DMS153 (cell line): ENCODE measurements at regions not wholly inside any gene's neighbourhood (a gene's known extent, or its start where the extent isn't known, plus 50 kb on each side); places are given as distances from the start of the nearest gene placed in this dataset.
"Not testable (repeated sequence)": the region's sequence is repeated elsewhere in the genome, so short reads cannot be mapped to it uniquely, and the experiment has no call there.

Source experiments
- DNase-seq: peaks from one replicate; lab custom pipeline; 2025; lab: John Stamatoyannopoulos, UW

DNA sequence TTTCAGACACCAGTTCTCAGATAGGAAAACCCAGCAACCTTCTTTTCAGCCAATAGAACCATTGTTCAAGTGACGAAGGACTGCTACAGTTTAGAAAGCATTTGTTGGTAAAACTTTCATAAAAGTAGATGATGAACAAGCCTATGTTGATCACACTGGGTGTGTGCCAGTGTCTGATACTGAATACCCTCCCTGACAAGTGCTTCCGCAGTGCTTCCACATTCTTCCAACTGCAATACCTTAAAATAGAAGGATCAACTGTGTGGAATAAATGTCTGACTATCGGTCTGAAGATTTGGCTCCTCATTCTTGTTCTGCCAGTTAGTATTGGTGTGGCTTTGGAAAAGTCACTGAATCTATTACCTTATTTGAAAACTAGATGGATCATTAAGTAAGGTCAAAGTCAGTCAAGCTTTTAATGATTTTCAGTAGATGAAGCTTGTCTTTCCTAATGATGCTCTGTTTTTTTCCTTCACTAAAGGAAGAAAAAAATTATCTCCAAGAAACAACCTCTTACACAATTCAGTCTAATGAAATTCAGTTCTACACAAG, 479.4 kb upstream of the CBLB start:
- no peak for DNase-seq

DNA sequence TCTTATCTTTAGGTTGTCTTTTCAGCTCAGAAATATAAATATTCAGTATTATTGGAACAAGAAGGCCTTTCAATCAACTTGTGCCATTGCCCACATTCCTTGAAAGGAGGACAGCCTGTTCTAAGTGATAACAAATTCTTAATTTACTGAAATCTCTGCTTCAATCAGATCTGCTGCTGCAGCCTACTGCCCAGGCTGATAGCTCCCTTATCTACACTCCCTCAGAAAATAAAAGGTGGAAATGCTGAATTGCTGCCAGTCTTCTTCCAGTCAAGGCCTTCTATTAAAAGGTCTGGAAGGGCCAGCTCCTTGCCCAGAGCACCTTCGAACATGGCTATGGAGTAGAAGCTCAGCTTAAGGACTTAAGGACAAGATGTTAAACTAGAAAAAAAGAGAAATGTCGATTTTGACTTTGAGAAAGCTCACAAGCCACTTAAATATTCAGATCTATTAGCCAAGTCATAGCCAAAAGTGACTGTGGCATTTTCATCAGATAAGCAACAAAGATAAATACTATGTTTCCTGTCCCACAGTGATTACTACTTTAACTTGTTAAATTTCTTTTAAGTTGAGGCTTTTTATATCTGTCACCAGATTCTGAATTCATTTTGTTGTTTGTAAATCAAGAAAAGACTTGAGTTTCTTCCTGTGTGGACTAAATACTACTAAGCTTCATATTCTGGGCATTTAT, 480.5 kb upstream of the CBLB start:
- DNase-seq: no peak

DNA sequence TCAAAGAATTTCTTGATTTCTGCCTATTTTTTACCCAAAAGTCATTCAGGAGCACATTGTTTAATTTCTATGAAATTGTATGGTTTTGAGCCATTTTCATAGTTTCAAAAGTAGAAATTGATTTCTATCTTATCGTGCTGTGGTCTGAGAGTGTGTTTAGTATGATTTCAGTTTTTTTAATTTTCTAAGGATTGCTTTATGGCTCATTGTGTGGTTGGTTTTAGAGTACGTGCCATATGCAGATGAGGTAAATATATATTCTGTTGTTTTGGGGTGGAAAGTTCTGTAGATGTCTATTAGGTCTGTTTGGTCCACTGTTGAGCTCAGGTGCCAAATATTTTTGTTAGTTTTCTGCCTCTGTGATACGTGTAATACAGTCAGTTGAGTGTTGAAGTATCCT, 487.1 kb upstream of the CBLB start:
- DNase-seq: no peak

- DNase-seq: no peak
These were observed 490.9 kb upstream of the CBLB start for GRCh38 chr3:106359692-106360091.

DNA sequence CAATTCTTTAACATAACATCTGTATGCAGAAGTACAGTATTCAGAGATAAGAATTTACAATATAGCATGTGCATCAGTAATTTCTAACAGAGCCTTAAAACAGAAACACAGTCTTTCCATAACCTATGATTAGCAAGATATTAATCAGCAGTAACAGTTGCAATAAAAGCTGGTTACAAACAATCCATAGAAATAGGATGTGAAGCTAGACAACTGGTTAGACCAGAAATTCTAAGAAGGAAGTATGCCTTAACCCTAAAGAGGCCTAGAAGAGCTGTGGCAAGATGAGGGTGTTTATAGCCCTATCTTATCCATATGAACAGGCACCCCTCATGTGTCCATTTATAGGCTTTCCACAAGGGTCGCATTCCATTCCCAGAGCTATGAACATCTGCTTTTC, 492.1 kb upstream of the CBLB start:
- DNase-seq: not testable (repeated sequence)

DNA sequence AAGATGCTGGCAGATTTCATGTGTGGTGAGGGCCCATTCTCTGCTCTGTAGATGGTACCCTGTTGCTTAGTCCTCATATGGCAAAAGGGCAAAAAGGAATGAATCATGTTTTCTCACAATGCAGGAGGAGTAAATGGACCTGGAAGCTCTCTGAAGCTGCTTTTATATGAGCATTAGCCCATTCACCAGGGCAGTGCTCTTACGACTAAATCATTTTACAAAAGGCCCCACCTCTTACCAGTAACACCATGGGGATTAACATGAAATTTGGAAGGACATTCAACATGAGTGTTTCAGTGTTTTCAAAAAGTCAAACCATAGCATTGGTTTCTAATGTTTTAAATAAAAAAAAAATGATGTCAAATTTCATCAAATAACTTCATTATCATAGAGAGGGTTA, 495.7 kb upstream of the CBLB start:
- no peak for DNase-seq

GRCh38 chr3:106365061-106365691, 496.4 kb upstream of the CBLB start:
- no peak for DNase-seq

DNA sequence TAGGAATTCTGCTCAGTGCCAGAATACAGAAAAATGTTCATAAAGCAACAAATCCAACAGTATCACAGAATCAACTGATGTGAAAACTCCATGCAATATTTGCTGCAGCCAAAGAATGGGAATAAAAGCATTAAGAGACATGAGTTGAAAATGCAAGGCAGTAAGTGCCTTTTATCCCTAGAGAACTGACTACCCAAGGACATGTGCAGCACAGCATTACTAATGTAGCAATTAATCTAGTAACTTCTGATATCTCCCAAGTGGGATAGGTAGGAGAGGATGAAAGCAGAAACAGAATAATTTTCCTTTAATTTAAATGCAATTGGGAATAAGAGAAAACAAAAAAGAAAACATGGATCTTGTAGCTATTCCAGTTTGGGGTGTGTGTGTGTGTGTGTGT, 497.5 kb upstream of the CBLB start:
- no peak for DNase-seq

DNA sequence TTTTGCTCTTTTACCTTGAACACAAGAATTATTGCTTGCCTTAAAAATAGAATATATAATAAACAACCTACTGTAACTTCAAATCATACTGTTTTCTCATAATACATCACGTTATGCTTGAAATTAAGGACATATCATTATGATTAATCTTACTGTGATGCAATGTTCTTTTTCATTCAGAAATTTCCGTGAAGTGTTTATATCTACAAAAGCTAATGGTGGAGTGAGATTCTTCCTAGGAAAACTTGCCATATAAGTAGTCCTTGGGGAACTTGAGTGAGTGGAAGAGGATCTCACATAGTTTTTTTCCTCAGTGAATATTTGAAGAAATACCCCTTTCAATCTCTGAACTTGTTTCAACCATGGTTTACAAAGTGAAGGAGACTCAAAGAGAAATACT, 498.7 kb upstream of the CBLB start:
- no peak for DNase-seq

DNA sequence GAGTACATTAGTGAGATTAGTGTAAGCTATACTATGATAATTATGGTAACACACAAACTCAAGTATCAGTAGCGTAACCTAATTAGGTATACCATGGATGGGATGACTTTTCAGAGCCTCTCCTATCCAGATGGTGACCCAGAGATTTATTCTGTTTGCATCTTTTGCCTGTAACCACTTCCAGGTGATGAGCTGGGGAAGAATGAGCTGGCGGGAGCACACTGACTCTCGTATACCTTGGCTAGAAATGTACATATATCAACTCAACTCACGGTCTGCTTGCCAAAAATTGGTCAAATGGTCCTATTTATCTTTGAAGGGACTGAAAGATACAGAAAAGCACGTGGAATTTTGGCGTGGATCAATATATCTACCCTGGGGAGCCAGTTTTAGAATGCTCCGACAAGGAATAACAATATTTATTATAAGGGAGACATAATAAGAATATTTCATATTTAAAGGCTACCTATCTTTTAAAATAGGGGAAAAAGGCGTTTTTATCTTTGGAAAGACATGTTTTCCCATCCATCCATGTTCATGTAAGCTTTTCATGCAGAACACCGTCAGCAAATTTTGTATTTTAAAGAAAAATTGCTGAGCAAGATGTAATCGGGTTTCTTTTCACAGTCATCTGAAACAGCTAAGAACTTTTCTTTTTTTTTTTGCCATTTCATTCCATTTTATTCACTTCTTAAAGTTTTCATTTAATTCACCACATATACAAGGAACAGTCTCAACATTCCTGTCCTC, 502.6 kb upstream of the CBLB start:
- DNase-seq: no peak

- no peak for DNase-seq
These were observed 503.4 kb upstream of the CBLB start for GRCh38 chr3:106371971-106372805.

DNA sequence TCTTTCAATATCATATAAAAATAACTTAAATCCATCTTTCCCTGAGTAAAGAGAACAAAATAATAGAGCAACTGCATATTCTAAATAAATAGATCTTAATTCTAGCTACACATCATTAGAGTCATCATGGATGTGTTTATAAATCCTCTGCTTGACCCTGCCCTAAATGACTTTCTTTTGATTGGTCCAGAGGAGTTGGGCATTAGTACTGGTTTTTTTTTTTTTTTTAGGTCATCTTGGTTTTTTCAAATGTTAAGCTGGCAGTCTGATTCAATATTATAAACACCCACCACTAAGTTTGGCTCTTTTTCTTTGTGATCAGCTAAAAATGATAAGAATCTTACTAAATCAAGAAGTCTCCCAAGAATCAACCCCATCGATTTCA, 504.0 kb upstream of the CBLB start:
- DNase-seq: no peak

- DNase-seq: no peak
These were observed 507.3 kb upstream of the CBLB start for GRCh38 chr3:106376016-106376570.

DNA sequence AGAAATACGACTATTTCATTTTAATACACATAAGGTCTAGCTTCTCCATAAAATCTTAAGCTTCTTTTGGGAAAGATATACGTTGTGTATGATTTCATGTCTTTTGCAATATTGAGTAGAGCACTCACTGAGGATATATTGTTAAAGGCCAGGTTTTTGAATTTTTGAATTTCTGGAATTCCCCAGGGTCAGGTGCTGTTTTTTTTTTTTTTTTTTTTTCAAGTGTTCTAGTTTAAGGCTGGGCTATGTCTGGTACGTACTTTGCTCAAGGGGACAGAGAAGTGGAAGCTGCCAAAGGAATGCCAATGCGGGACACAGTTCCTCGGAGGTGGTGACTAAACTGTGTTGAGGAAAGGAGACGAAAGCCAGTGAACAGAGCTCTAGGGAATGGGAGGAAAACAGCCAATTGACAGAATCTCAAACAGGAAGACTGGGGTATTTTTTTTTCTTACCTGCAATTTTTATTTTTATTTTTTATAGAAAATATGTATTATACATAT, 510.5 kb upstream of the CBLB start:
- DNase-seq: no peak

GRCh38 chr3:106380232-106380631, 511.4 kb upstream of the CBLB start:
- DNase-seq: no peak

DNA sequence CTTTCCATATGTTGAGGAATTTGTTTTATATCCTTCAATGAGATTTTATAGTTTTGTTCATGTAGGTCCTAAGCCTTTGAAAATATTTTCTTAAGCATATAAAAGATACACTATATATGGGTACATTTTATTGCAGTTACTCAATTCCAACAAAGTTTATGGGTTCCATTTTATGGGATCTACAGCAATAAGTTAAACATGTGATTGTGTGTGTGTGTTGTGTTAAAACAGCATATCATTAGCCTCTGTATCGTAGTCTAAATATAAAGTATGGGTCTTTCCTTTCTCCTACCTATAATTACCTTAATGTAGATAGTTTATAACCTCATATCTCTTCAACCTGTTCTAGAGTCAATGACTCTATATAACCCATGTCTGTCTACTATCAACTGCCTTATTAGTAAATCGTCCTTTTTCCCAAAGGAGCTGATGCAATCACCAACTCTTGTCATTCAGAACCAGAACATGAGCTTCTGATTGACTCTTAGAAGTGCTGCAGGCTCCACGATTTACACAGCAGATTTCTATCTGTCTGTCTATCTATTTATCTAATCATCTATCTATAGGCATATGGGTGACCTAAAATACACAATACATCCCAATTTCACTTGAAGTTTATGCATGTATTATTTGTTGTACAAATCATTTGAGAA, 512.6 kb upstream of the CBLB start:
- no peak for DNase-seq

DNA sequence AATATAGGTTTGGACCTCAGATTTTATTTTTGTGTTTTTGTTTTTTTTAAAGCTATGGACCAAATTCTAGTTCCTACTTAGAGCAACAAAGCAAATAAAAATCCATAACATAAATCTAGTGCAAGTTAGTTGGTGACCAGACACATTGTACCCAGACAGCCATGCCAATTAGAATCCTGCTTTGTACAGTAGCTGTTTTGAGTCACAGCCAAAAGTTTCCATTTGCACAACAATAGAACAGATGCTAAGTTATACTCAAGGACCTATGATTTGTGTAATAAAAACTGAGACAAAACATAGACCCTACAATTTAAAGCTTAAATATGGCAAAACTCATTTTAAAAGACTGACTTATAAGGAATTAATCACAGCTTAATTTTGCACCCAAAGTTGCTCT, 513.1 kb upstream of the CBLB start:
- peak; percentile 29 for DNase-seq

GRCh38 chr3:106386050-106386449, 517.2 kb upstream of the CBLB start:
- no peak for DNase-seq

DNA sequence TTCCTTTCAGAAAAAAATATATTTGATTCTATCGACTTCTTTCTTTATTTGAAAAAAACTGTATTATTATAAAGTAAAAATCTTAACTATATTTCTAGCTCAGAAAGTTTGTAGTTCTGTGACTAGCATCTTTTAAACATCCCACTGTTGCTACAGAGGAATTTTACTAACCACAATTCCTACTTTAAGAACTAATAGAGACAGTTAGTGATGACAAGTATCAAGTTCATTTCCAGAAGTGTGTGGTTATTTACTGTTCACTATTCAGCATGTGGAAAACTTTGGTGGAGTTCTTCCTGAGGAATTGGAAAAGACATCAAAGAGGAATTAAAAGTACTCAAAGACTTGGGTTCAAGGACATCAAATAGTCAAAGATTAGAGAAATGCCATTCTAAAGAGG, 524.1 kb upstream of the CBLB start:
- no peak for DNase-seq

GRCh38 chr3:106397006-106397405, 528.2 kb upstream of the CBLB start:
- no peak for DNase-seq
